Type B pancreatic cell (in vitro differentiated cells): ENCODE measurements at regions not wholly inside any gene's neighbourhood (a gene's known extent, or its start where the extent isn't known, plus 50 kb on each side); places are given as distances from the start of the nearest gene placed in this dataset.

ENCODE experiments used
- DNase-seq: peaks from one replicate; pipeline ENCODE4 v3.0.0; 2021; ENCODE audit warnings: mixed read lengths; ENCODE audit not compliant: unreplicated experiment; ENCODE audit errors: extremely low spot score
- H3K27ac Mint-ChIP-seq: 2 replicates; pipeline ENCODE4 v1.8.0; 2021; ENCODE audit warnings: mild to moderate bottlenecking, mixed read lengths
- H3K27me3 Mint-ChIP-seq: 2 replicates; pipeline ENCODE4 v1.8.0; 2021; ENCODE audit warnings: mixed read lengths
- H3K36me3 Mint-ChIP-seq: 2 replicates; pipeline ENCODE4 v1.8.0; 2021; ENCODE audit warnings: mixed read lengths
- H3K4me1 Mint-ChIP-seq: one replicate; pipeline ENCODE4 v1.8.0; 2021; ENCODE audit warnings: mixed read lengths; ENCODE audit not compliant: unreplicated experiment
- H3K4me3 Mint-ChIP-seq: 2 replicates; pipeline ENCODE4 v1.8.0; 2021; ENCODE audit warnings: mild to moderate bottlenecking, mixed read lengths
- H3K9me3 Mint-ChIP-seq: 2 replicates; pipeline ENCODE4 v1.8.0; 2021; ENCODE audit warnings: mixed read lengths
- CTCF ChIP-seq: fragments of 200-600 bp; sonication (generic); conservative IDR thresholded peaks from 2 replicates; pipeline ENCODE4 v1.5.0; 2021; ENCODE audit warnings: antibody characterized with exemption, mild to moderate bottlenecking

- H3K4me1 Mint-ChIP-seq = peaks cover 9% of the 10 kb centered on the region
- no peak for TF ChIP-seq CTCF
- H3K4me3 Mint-ChIP-seq = no peak overlapping the region
- peaks cover 3% of the 10 kb centered on the region for H3K27me3 Mint-ChIP-seq
- no peaks in the 10 kb centered on the region for H3K36me3 Mint-ChIP-seq
- H3K27ac Mint-ChIP-seq = no peak overlapping the region
- H3K9me3 Mint-ChIP-seq = no peaks in the 10 kb centered on the region
- DNase-seq = no peak
Observed at GRCh38 chr6:134846031-134846430, 103.9 kb downstream of the ALDH8A1 start.

GRCh38 chr6:134844120-134844519, 105.8 kb downstream of the ALDH8A1 start:
- H3K4me3 Mint-ChIP-seq = no peak overlapping the region
- H3K4me1 Mint-ChIP-seq = peaks cover 10% of the 10 kb centered on the region
- H3K27ac Mint-ChIP-seq = no peak overlapping the region
- no peaks in the 10 kb centered on the region for H3K36me3 Mint-ChIP-seq
- H3K9me3 Mint-ChIP-seq = peaks cover 6% of the 10 kb centered on the region
- peaks cover 3% of the 10 kb centered on the region for H3K27me3 Mint-ChIP-seq
- no peak for TF ChIP-seq CTCF
- DNase-seq = no peak

GRCh38 chr6:134840086-134840867, 109.6 kb downstream of the ALDH8A1 start:
- no peak overlapping the region for H3K4me3 Mint-ChIP-seq
- no peaks in the 10 kb centered on the region for H3K36me3 Mint-ChIP-seq
- H3K27me3 Mint-ChIP-seq = no peaks in the 10 kb centered on the region
- no peak for DNase-seq
- peaks cover 6% of the 10 kb centered on the region for H3K9me3 Mint-ChIP-seq
- TF ChIP-seq CTCF = no peak
- peaks cover 6% of the 10 kb centered on the region for H3K4me1 Mint-ChIP-seq
- no peak overlapping the region for H3K27ac Mint-ChIP-seq

- H3K36me3 Mint-ChIP-seq = no peaks in the 10 kb centered on the region
- peaks cover 6% of the 10 kb centered on the region for H3K9me3 Mint-ChIP-seq
- H3K27me3 Mint-ChIP-seq = no peaks in the 10 kb centered on the region
- no peak overlapping the region for H3K4me3 Mint-ChIP-seq
- H3K4me1 Mint-ChIP-seq = peaks cover 11% of the 10 kb centered on the region
- H3K27ac Mint-ChIP-seq = no peak overlapping the region
- TF ChIP-seq CTCF = no peak
- DNase-seq = no peak
Observed at GRCh38 chr6:134835993-134836392, 113.9 kb downstream of the ALDH8A1 start.

- no peaks in the 10 kb centered on the region for H3K36me3 Mint-ChIP-seq
- no peak overlapping the region for H3K4me3 Mint-ChIP-seq
- H3K27ac Mint-ChIP-seq = no peak overlapping the region
- peaks cover 8% of the 10 kb centered on the region for H3K4me1 Mint-ChIP-seq
- DNase-seq = no peak
- no peak for TF ChIP-seq CTCF
- peaks cover 3% of the 10 kb centered on the region for H3K27me3 Mint-ChIP-seq
- H3K9me3 Mint-ChIP-seq = no peaks in the 10 kb centered on the region
Observed at GRCh38 chr6:134830940-134831339, 119.0 kb downstream of the ALDH8A1 start.
